ENCODE measurements at regions not wholly inside any gene's neighbourhood (a gene's known extent, or its start where the extent isn't known, plus 50 kb on each side); places are given as distances from the start of the nearest gene placed in this dataset.

DNA sequence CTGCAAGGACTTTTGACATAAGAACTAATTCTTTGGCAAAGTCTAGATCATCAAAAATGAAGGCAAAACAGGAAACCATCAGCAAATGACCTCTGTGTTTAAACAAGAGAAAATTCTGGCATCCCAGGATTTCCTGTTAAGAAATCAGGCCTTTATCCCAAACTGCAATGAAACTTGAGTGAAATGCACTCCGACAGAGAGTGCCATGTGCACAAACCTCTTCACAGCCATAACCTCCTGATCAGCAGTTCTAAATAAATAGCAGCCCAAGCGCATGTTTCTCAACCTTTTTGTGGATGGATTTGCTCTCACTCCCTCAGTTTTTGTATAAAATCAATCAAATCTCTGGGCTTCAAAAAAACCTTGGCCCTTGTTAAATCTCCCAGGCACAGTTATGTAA, 107.7 kb upstream of the EEPD1 start:
- H3K27ac ChIP-seq (ENCODE audit: low read depth in 1 of 3, low read length in 2 of 3) = peak overlapping the region in 1 of 3 donors; percentile 57
- H3K4me1 ChIP-seq (ENCODE audit: control insufficient read depth in 3 of 3, insufficient read depth in 2 of 3, low read depth in 1 of 3, low read length in 2 of 3) = peaks cover 0 to 18% (median 4%) of the 10 kb centered on the region in 3 donors
- H3K36me3 ChIP-seq (ENCODE audit: control insufficient read depth in 3 of 3, insufficient read depth in 2 of 3, low read depth in 1 of 3, low read length in 3 of 3) = no peaks in the 10 kb centered on the region
- no peaks in the 10 kb centered on the region for H3K9me3 ChIP-seq (ENCODE audit: control insufficient read depth in 2 of 2, insufficient read depth in 1 of 2, low read depth in 1 of 2, low read length in 1 of 2)
- H3K27me3 ChIP-seq (ENCODE audit: control insufficient read depth in 3 of 3, insufficient read depth in 3 of 3, low read length in 3 of 3) = no peaks in the 10 kb centered on the region
- WGBS, 3 donors = 60 to 91% (median 88%) methylated on average over 2 of the region's 2 CpGs
- DNase-seq = no peak
- no peak for FAIRE-seq
- no peak overlapping the region for H3K4me3 ChIP-seq (ENCODE audit: low read depth in 1 of 3, low read length in 3 of 3)

DNA sequence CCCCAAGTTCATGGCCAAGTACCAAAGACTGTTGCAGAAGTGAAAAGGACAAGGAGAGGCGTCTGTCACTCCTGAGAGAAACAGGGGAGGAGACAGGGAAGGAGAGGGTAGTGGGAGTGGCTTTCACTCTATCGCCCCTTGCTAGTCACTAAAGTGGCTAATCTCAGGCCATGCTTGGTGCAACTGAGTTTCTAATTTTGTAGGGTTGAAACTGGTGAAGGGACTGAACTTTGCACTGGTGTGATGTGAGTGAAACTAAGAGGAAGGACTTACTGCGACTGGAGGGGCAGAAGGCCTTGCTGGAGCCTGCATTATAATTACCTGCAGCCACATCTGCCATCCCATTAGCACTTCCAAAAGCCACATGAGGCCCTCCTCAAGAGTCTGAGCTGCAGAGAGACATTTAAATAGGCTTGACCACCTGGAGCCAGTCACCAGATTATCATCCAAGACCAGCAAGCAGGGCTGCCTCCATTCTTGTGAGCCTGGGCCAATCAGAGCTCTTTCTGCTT, 107.2 kb upstream of the EEPD1 start:
- peak overlapping the region in 1 of 3 donors; percentile 7 for H3K27ac ChIP-seq (ENCODE audit: low read depth in 1 of 3, low read length in 2 of 3)
- peaks cover 0 to 18% (median 4%) of the 10 kb centered on the region in 3 donors for H3K4me1 ChIP-seq (ENCODE audit: control insufficient read depth in 3 of 3, insufficient read depth in 2 of 3, low read depth in 1 of 3, low read length in 2 of 3)
- no peak for FAIRE-seq
- H3K36me3 ChIP-seq (ENCODE audit: control insufficient read depth in 3 of 3, insufficient read depth in 2 of 3, low read depth in 1 of 3, low read length in 3 of 3) = no peaks in the 10 kb centered on the region
- H3K9me3 ChIP-seq (ENCODE audit: control insufficient read depth in 2 of 2, insufficient read depth in 1 of 2, low read depth in 1 of 2, low read length in 1 of 2) = no peaks in the 10 kb centered on the region
- H3K27me3 ChIP-seq (ENCODE audit: control insufficient read depth in 3 of 3, insufficient read depth in 3 of 3, low read length in 3 of 3) = no peaks in the 10 kb centered on the region
- DNase-seq = peak; percentile 18 to 31
- WGBS, 3 donors = 30 to 47% (median 36%) methylated on average over 3 of the region's 3 CpGs
- no peak overlapping the region for H3K4me3 ChIP-seq (ENCODE audit: low read depth in 1 of 3, low read length in 3 of 3)

DNA sequence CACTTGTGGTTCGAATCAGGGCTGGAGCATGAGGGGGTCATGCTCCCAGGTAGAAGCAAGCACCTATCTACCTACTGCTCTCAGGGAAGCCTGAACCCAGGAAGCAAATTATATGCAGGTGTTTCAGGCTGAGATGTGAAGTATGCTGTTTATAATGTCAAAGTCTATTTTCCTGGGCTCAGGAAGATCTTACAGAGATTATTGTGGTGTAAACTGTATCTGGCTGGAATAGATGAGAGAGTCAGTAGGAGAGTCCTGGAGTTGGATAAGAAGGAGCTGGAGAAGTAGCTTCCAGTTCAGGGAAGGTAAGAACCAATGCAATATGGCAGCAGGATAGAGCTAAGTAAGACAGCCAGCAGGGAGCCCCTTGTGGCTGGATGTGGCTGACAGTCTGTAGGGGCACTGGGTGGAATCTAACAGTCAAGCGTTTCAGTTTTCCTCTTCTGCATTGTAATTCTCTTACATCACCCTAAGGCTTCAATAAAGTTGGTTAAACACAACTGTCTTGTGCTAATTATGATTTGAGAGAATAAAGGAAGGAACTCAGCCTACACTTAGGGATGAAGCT, 105.9 kb upstream of the EEPD1 start:
- no peaks in the 10 kb centered on the region for H3K36me3 ChIP-seq (ENCODE audit: control insufficient read depth in 3 of 3, insufficient read depth in 2 of 3, low read depth in 1 of 3, low read length in 3 of 3)
- H3K9me3 ChIP-seq (ENCODE audit: control insufficient read depth in 2 of 2, insufficient read depth in 1 of 2, low read depth in 1 of 2, low read length in 1 of 2) = no peaks in the 10 kb centered on the region
- H3K4me3 ChIP-seq (ENCODE audit: low read depth in 1 of 3, low read length in 3 of 3) = no peak overlapping the region
- H3K27me3 ChIP-seq (ENCODE audit: control insufficient read depth in 3 of 3, insufficient read depth in 3 of 3, low read length in 3 of 3) = no peaks in the 10 kb centered on the region
- FAIRE-seq = no peak
- DNase-seq = peak; percentile 48 to 66
- peaks cover 0 to 18% (median 4%) of the 10 kb centered on the region in 3 donors for H3K4me1 ChIP-seq (ENCODE audit: control insufficient read depth in 3 of 3, insufficient read depth in 2 of 3, low read depth in 1 of 3, low read length in 2 of 3)
- H3K27ac ChIP-seq (ENCODE audit: low read depth in 1 of 3, low read length in 2 of 3) = peak overlapping the region in 1 of 3 donors; percentile 21
- WGBS, 3 donors = 28 to 71% (median 53%) methylated on average over 2 of the region's 2 CpGs

DNA sequence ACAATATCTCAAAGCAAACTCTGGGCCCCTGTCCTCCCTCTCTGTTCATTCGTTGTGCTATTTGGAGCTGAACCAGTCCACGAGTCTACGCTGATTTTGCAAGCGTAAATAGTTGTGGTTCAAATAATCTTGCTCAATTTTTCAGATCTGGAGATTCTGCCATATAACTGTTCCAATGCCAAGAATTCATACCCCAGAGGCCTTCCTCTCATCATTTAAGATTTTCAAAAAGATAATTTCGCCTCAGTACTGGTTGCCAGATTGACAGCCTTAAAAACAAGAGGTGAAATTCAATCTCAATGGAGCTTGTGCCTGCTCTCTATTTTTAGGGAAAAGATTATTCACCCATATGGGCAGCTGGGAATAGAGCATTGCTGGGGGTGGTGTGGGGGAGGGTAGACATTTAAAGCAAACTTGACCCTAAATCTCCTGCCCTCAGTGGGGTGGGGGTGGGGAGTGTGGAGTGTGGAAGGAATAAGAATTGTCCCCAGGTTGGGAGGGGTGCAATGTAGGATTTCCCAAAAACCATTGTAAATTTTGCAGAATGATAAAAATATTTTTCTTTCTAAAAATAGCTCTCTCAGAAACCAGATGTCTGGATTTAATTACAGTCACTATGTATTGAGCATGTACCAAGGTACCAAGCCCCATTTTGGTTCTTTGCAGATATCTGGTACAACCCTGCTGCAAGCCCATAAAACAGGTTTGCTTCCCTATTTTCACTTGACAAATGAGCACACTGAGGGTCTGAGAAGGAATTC, 104.7 kb upstream of the EEPD1 start:
- H3K4me1 ChIP-seq (ENCODE audit: control insufficient read depth in 3 of 3, insufficient read depth in 2 of 3, low read depth in 1 of 3, low read length in 2 of 3) = peaks cover 0 to 18% (median 4%) of the 10 kb centered on the region in 3 donors
- DNase-seq (no peak), FAIRE-seq (no peak)
- H3K36me3 ChIP-seq (ENCODE audit: control insufficient read depth in 3 of 3, insufficient read depth in 2 of 3, low read depth in 1 of 3, low read length in 3 of 3) = no peaks in the 10 kb centered on the region
- no peak overlapping the region for H3K27ac ChIP-seq (ENCODE audit: low read depth in 1 of 3, low read length in 2 of 3)
- H3K9me3 ChIP-seq (ENCODE audit: control insufficient read depth in 2 of 2, insufficient read depth in 1 of 2, low read depth in 1 of 2, low read length in 1 of 2) = no peaks in the 10 kb centered on the region
- no peak overlapping the region for H3K4me3 ChIP-seq (ENCODE audit: low read depth in 1 of 3, low read length in 3 of 3)
- H3K27me3 ChIP-seq (ENCODE audit: control insufficient read depth in 3 of 3, insufficient read depth in 3 of 3, low read length in 3 of 3) = no peaks in the 10 kb centered on the region
- 64 to 88% (median 80%) methylated on average over 5 of the region's 5 CpGs for WGBS, 3 donors

DNA sequence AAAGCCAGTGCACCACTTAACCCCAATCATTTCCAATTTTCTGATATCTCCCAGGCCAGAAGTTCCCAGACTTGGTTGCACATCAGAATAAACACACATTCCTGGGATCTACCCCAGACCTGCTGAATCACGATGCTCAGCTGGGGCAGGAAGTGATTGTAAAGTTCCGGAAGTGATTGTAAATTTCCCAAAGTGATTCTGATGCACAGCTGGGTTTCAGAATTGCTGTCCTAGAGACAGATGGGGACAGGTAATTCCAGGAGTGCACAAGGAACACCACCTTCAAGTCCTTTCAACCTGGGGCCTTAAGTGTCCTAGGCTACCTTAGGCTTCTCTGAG, 104.2 kb upstream of the EEPD1 start:
- WGBS, 3 donors = 47 to 70% (median 55%) methylated on average over 2 of the region's 2 CpGs

DNA sequence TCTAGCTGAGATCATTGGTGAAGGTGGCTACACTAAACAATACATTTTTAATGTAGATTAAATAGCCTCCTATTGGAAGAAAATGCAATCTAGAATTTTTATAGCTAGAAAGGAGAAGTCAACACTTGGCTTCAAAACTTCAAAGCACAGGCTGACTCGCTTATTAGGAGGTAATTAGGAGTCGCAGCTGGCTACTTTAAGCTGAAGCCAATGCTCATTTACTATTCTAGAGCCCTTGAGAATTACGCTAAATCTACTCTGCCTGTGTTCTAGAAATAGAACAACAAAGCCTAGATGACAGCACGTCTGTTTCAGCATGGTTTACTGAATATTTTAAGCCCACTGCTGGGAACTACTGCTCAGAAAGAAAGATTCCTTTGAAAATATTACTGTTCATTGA, 101.6 kb upstream of the EEPD1 start:
- no peaks in the 10 kb centered on the region for H3K9me3 ChIP-seq (ENCODE audit: control insufficient read depth in 2 of 2, insufficient read depth in 1 of 2, low read depth in 1 of 2, low read length in 1 of 2)
- DNase-seq = no peak
- FAIRE-seq = no peak
- WGBS, 3 donors = 42 to 58% (median 45%) methylated on average over 4 of the region's 4 CpGs
- no peaks in the 10 kb centered on the region for H3K36me3 ChIP-seq (ENCODE audit: control insufficient read depth in 3 of 3, insufficient read depth in 2 of 3, low read depth in 1 of 3, low read length in 3 of 3)
- H3K27me3 ChIP-seq (ENCODE audit: control insufficient read depth in 3 of 3, insufficient read depth in 3 of 3, low read length in 3 of 3) = no peaks in the 10 kb centered on the region
- H3K27ac ChIP-seq (ENCODE audit: low read depth in 1 of 3, low read length in 2 of 3) = no peak overlapping the region
- no peak overlapping the region for H3K4me3 ChIP-seq (ENCODE audit: low read depth in 1 of 3, low read length in 3 of 3)
- H3K4me1 ChIP-seq (ENCODE audit: control insufficient read depth in 3 of 3, insufficient read depth in 2 of 3, low read depth in 1 of 3, low read length in 2 of 3) = peaks cover 0 to 10% (median 2%) of the 10 kb centered on the region in 3 donors

More for the DNA sequence above, 104.2 kb upstream of the EEPD1 start:
- H3K27me3 ChIP-seq (ENCODE audit: control insufficient read depth in 3 of 3, insufficient read depth in 3 of 3, low read length in 3 of 3) = no peaks in the 10 kb centered on the region
- no peak overlapping the region for H3K27ac ChIP-seq (ENCODE audit: low read depth in 1 of 3, low read length in 2 of 3)
- no peaks in the 10 kb centered on the region for H3K9me3 ChIP-seq (ENCODE audit: control insufficient read depth in 2 of 2, insufficient read depth in 1 of 2, low read depth in 1 of 2, low read length in 1 of 2)
- no peak overlapping the region for H3K4me3 ChIP-seq (ENCODE audit: low read depth in 1 of 3, low read length in 3 of 3)
- H3K4me1 ChIP-seq (ENCODE audit: control insufficient read depth in 3 of 3, insufficient read depth in 2 of 3, low read depth in 1 of 3, low read length in 2 of 3) = peaks cover 0 to 18% (median 4%) of the 10 kb centered on the region in 3 donors
- DNase-seq (no peak), FAIRE-seq (no peak)
- H3K36me3 ChIP-seq (ENCODE audit: control insufficient read depth in 3 of 3, insufficient read depth in 2 of 3, low read depth in 1 of 3, low read length in 3 of 3) = no peaks in the 10 kb centered on the region

DNA sequence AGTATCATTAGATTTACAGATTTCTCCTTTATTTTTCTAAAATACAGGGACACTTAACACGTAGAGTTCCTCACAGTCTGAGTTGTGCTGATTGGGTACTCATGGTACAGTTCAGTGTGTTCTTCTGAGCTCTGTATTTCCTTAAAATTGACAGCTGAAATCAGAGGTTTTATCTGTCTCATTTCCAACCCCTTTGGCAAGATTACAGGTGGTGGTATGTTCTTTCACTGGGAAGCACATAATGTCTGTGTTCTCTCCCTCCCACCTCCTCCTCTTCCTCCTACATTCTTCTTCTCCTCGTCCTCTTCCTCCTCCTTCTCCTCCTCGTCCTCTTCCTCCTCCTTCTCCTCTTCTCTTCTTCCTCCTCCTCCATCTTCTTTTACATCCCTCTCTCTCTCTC, 99.5 kb upstream of the EEPD1 start:
- FAIRE-seq (no peak), DNase-seq (no peak)
- WGBS, 3 donors = 67 to 90% (median 83%) methylated on average over 3 of the region's 3 CpGs
- no peak overlapping the region for H3K4me3 ChIP-seq (ENCODE audit: low read depth in 1 of 3, low read length in 3 of 3)
- no peaks in the 10 kb centered on the region for H3K9me3 ChIP-seq (ENCODE audit: control insufficient read depth in 2 of 2, insufficient read depth in 1 of 2, low read depth in 1 of 2, low read length in 1 of 2)
- no peak overlapping the region for H3K27ac ChIP-seq (ENCODE audit: low read depth in 1 of 3, low read length in 2 of 3)
- H3K27me3 ChIP-seq (ENCODE audit: control insufficient read depth in 3 of 3, insufficient read depth in 3 of 3, low read length in 3 of 3) = no peaks in the 10 kb centered on the region
- no peaks in the 10 kb centered on the region for H3K36me3 ChIP-seq (ENCODE audit: control insufficient read depth in 3 of 3, insufficient read depth in 2 of 3, low read depth in 1 of 3, low read length in 3 of 3)
- H3K4me1 ChIP-seq (ENCODE audit: control insufficient read depth in 3 of 3, insufficient read depth in 2 of 3, low read depth in 1 of 3, low read length in 2 of 3) = no peaks in the 10 kb centered on the region

DNA sequence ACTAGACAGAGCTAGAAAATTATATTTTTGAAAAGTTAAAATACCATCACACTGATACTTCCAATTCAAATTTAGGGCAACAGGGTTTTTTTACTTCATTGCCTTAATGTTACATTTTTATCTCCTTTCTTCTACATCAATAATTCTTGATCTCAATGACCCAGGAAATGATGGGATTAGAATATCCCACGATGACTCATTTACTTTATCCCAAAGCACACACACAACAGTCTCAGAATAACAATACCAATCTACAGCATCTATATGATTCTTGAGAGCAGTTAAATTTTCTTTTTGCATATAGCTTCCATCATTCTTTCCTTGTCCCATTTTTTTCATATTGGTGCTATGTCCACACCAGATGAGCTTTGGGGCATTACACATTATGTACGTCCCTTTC, 98.4 kb upstream of the EEPD1 start:
- Histone ChIP-seq H3K27ac (ENCODE audit: low read depth in 1 of 3, low read length in 2 of 3) (no peak overlapping the region), H3K4me1 (ENCODE audit: control insufficient read depth in 3 of 3, insufficient read depth in 2 of 3, low read depth in 1 of 3, low read length in 2 of 3) (no peaks in the 10 kb centered on the region), H3K27me3 (ENCODE audit: control insufficient read depth in 3 of 3, insufficient read depth in 3 of 3, low read length in 3 of 3) (no peaks in the 10 kb centered on the region), H3K9me3 (ENCODE audit: control insufficient read depth in 2 of 2, insufficient read depth in 1 of 2, low read depth in 1 of 2, low read length in 1 of 2) (no peaks in the 10 kb centered on the region), H3K36me3 (ENCODE audit: control insufficient read depth in 3 of 3, insufficient read depth in 2 of 3, low read depth in 1 of 3, low read length in 3 of 3) (no peaks in the 10 kb centered on the region), H3K4me3 (ENCODE audit: low read depth in 1 of 3, low read length in 3 of 3) (no peak overlapping the region)
- FAIRE-seq (no peak), DNase-seq (peak in 1 of 2 donors; percentile 25)
- 48 to 72% (median 52%) methylated on average over 2 of the region's 2 CpGs for WGBS, 3 donors
